Fibroblast of the conjunctiva (primary cell): ENCODE measurements at regions not wholly inside any gene's neighbourhood (a gene's known extent, or its start where the extent isn't known, plus 50 kb on each side); places are given as distances from the start of the nearest gene placed in this dataset.

Experiments used
- DNase-seq: peaks from one replicate; pipeline ENCODE4 v3.0.0-alpha.2; 2010; ENCODE audit warnings: low read depth

GRCh38 chr7:51539840-51540239 lies 223.2 kb upstream of the COBL start:
- no peak for DNase-seq

- DNase-seq: no peak
These were observed 211.6 kb upstream of the COBL start for GRCh38 chr7:51528172-51528571.

GRCh38 chr7:51521694-51522312 lies 205.2 kb upstream of the COBL start:
- DNase-seq: no peak

- no peak for DNase-seq
These were observed 204.4 kb upstream of the COBL start for GRCh38 chr7:51521054-51521453.

- DNase-seq: no peak
These were observed 202.0 kb upstream of the COBL start for GRCh38 chr7:51518646-51519045.

- DNase-seq: no peak
These were observed 200.6 kb upstream of the COBL start for GRCh38 chr7:51517187-51517586.

- no peak for DNase-seq
These were observed 185.0 kb upstream of the COBL start for GRCh38 chr7:51501620-51502019.

- no peak for DNase-seq
These were observed 166.4 kb upstream of the COBL start for GRCh38 chr7:51482976-51483375.

GRCh38 chr7:51481421-51481820 lies 164.8 kb upstream of the COBL start:
- DNase-seq: no peak

GRCh38 chr7:51477819-51478218 lies 161.2 kb upstream of the COBL start:
- DNase-seq: no peak

- no peak for DNase-seq
These were observed 160.7 kb upstream of the COBL start for GRCh38 chr7:51477323-51477722.

- DNase-seq: no peak
These were observed 159.4 kb upstream of the COBL start for GRCh38 chr7:51476026-51476425.

GRCh38 chr7:51472873-51473272 lies 156.3 kb upstream of the COBL start:
- no peak for DNase-seq

GRCh38 chr7:51471981-51472296 lies 155.3 kb upstream of the COBL start:
- no peak for DNase-seq

GRCh38 chr7:51471210-51471980 lies 154.8 kb upstream of the COBL start:
- no peak for DNase-seq

GRCh38 chr7:51467384-51468017 lies 150.9 kb upstream of the COBL start:
- DNase-seq: no peak

GRCh38 chr7:51459809-51460208 lies 143.2 kb upstream of the COBL start:
- DNase-seq: no peak

- no peak for DNase-seq
These were observed 142.1 kb upstream of the COBL start for GRCh38 chr7:51458693-51459092.

GRCh38 chr7:51457079-51457478 lies 140.5 kb upstream of the COBL start:
- no peak for DNase-seq

- no peak for DNase-seq
These were observed 139.9 kb upstream of the COBL start for GRCh38 chr7:51456431-51457060.

- no peak for DNase-seq
These were observed 139.3 kb upstream of the COBL start for GRCh38 chr7:51455948-51456347.

GRCh38 chr7:51455513-51455912 lies 138.9 kb upstream of the COBL start:
- no peak for DNase-seq

GRCh38 chr7:51455086-51455485 lies 138.5 kb upstream of the COBL start:
- DNase-seq: no peak
